ENCODE measurements at regions not wholly inside any gene's neighbourhood (a gene's known extent, or its start where the extent isn't known, plus 50 kb on each side); places are given as distances from the start of the nearest gene placed in this dataset.
"Not testable (repeated sequence)": the region's sequence is repeated elsewhere in the genome, so short reads cannot be mapped to it uniquely, and the experiment has no call there.

GRCh38 chr7:101679653-101680173, 50.6 kb upstream of the MYL10 start:
- DNase-seq (ENCODE audit: low read depth in 2 of 2, low spot score in 1 of 2) = not testable (repeated sequence)

- DNase-seq (ENCODE audit: low read depth in 2 of 2, low spot score in 1 of 2) = no peak
These were observed 51.5 kb upstream of the MYL10 start for GRCh38 chr7:101680406-101681145.

- no peak for DNase-seq (ENCODE audit: low read depth in 2 of 2, low spot score in 1 of 2)
These were observed 52.3 kb upstream of the MYL10 start for GRCh38 chr7:101681170-101682007.

GRCh38 chr7:101684983-101685330, 55.9 kb upstream of the MYL10 start:
- DNase-seq (ENCODE audit: low read depth in 2 of 2, low spot score in 1 of 2) = no peak

DNA sequence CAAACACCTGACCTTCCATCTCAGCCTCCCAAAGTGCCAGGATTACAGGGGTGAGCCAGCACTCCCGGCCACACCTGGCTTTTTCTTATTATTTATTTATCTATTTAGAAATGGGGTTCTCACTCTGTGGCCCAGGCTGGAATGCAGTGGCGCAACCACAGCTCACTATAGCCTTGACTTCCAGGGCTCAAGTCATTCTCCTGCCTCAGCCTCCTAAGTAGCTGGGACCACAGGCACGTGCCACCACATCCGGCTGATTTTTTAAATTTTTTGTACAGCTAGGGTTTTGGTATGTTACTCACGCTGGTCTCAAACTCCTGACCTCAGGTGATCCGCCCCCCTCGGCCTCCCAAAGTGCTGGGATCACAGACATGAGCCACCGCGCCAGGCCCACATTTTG, 56.9 kb upstream of the MYL10 start:
- no peak for DNase-seq (ENCODE audit: low read depth in 2 of 2, low spot score in 1 of 2)

DNA sequence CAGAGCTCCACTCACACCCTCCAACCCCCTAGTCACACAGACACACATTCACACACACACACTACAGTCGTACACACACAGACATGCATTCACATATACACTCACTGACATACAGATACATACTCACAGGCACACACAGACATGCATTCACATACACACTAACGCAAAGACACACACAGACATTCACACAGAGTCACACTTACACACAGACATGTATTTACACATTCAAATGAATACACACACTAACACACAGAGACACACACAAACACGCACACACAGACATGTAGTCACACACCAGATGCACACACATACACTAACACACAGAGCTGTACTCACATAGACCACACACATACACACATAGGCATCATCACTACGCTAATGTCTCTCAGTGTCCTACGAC, 58.0 kb upstream of the MYL10 start:
- no peak for DNase-seq (ENCODE audit: low read depth in 2 of 2, low spot score in 1 of 2)

DNA sequence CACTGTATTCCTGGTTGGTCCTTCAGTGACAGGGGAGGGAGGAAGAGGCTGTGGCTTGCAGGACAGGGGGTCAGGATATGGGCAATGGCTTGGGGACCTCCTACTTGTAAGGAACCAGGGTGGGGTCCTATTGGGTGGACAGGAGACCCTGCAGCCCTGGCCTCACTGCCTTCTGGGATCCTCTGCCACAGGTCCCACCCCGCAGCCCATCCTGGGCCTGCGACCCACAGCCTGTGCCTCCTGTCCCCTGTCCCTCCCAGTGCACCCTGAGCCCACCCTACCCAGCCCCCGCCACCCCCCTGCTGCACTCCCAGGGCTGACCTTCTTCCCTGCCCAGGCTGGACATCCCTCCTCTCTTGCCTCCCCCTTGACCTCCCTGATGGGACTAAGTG, 58.7 kb upstream of the MYL10 start:
- DNase-seq (ENCODE audit: low read depth in 2 of 2, low spot score in 1 of 2) = no peak

GRCh38 chr7:101688183-101688831, 59.2 kb upstream of the MYL10 start:
- DNase-seq (ENCODE audit: low read depth in 2 of 2, low spot score in 1 of 2) = peak; percentile 53 to 65

- DNase-seq (ENCODE audit: low read depth in 2 of 2, low spot score in 1 of 2) = no peak
These were observed 60.2 kb upstream of the MYL10 start for GRCh38 chr7:101688995-101689907.

- no peak for DNase-seq (ENCODE audit: low read depth in 2 of 2, low spot score in 1 of 2)
These were observed 61.0 kb upstream of the MYL10 start for GRCh38 chr7:101690061-101690460.

DNA sequence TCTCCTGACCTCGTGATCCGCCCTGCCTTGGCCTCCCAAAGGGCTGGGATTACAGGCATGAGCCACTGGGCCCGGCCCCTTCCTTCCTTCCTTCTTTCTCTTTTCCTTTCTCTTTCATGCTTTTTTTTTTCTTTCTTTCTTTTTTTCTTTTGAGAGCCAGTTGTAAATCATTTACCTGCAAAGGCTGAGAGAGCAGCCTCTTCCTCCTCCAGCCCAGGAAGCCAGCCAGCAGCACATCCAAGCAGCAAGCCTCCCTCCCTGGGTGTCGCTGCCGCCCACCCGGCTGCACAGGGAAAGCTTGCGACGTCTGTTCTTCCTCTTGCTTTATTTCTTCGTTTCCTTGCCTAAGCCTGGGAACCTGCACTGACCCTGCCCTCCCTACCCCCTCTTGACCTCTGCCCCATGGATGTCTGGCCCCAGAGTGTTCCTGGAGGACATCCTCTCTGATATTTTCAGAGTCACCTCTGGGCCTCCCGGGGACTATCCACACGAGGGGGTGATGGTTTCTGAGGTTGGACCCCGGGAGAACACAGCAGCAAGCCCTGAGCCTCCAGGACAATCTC, 62.8 kb upstream of the MYL10 start:
- no peak for DNase-seq (ENCODE audit: low read depth in 2 of 2, low spot score in 1 of 2)

DNA sequence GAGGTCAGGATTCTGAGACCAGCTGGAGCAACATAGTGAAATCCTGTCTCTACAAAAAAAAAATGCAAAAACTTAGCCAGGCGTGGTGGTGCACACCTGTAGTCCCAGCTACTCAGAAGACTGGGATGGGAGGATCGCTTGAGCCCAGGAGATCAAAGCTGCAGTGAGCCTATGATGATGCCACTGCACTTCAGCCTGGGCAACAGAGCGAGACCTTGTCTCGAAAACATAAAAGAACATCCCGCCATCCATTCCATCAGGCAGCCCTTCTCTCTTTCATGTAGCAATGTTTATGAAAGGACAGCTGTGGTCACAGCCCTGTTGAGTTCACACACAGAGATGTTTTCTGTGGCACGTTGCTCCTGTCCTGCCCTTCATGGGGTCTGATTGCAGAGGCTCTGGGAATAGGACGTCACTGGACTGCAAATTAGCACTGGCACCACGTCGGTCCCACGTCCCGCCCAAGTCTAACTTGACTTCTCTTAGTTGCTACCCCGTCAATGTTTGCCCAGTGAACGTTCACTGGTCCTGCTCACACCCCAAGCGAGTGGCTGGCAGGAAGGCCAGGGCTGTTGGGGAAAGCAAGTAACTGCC, 64.5 kb upstream of the MYL10 start:
- DNase-seq (ENCODE audit: low read depth in 2 of 2, low spot score in 1 of 2) = no peak

DNA sequence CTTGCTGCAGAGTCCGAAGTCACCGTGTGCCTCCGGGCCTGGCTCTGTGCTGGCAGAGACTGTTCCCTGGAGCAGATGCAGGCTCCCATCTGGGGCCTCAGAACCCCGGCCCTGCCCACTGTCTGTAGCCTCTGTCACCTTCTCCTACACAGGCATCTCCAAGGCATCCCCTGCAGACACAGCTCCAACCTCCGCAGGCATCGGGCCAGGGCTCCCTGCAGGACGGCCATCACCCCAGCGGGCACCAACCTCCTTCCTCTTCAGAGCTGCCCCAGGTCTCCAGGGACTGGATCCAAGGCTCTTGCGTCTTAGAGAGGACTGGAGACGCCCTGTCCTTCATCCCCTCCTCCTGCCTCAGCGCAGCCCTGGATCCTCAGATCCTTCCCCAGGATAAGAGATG, 69.9 kb upstream of the MYL10 start:
- no peak for DNase-seq (ENCODE audit: low read depth in 2 of 2, low spot score in 1 of 2)

GRCh38 chr7:101699399-101699798, 70.3 kb upstream of the MYL10 start:
- no peak for DNase-seq (ENCODE audit: low read depth in 2 of 2, low spot score in 1 of 2)

- DNase-seq (ENCODE audit: low read depth in 2 of 2, low spot score in 1 of 2) = no peak
These were observed 71.1 kb upstream of the MYL10 start for GRCh38 chr7:101699881-101700823.

DNA sequence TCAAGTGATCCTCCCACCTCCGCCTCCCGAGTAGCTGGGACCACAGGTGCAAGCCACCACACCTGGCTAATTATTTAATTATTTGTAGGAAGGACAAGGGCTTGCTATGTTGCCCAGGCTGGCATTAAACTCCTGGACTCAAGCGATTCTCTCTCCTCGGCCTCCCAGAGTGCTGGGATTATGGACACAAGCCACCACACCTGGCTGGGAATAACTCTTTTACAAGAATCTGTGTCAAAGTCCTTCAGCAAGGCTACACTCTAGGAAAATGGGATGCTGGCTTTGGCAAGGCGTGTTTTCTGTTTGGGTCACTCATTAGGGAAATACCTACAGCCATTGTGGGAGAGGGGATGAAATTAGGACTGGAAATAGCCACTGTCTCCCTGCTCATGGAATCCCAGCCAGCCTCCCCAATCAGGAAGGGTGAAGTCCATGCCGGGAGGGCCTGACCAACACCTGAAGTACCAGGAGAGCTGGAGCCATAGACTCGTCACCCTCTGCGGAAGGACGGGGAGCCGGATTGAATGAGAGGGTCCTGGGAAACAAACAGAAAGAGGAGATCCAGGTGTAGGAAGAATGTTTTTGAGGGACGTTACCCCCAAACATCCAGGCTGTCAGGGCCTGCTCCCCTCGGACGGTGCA, 72.2 kb upstream of the MYL10 start:
- DNase-seq (ENCODE audit: low read depth in 2 of 2, low spot score in 1 of 2) = no peak

- no peak for DNase-seq (ENCODE audit: low read depth in 2 of 2, low spot score in 1 of 2)
These were observed 73.3 kb upstream of the MYL10 start for GRCh38 chr7:101702362-101702850.

GRCh38 chr7:101705331-101705730, 76.2 kb upstream of the MYL10 start:
- DNase-seq (ENCODE audit: low read depth in 2 of 2, low spot score in 1 of 2) = no peak

Measured in stimulated activated CD8-positive, alpha-beta memory T cell treated with anti-CD3 and anti-CD28 coated beads, Interleukin-4, amount 100 ng/mL, for 4 hours (primary cell).